ENCODE measurements at regions not wholly inside any gene's neighbourhood (a gene's known extent, or its start where the extent isn't known, plus 50 kb on each side); places are given as distances from the start of the nearest gene placed in this dataset.
A peak's percentile ranks its signal among the peaks of the same experiment; 100 is the strongest.

GRCh38 chr3:159146392-159146791 lies 344.5 kb downstream of the MFSD1 start:
- no peak overlapping the region for H3K4me3 ChIP-seq (ENCODE audit: low read length)

GRCh38 chr3:159146856-159147435 lies 345.1 kb downstream of the MFSD1 start:
- Histone ChIP-seq H3K79me2 (replicated peaks; ENCODE audit: insufficient read depth, low read length) (no peaks in the 10 kb centered on the region), H3K27me3 (ENCODE audit: insufficient read depth, low read depth, low read length) (no peaks in the 10 kb centered on the region), H2AFZ (ENCODE audit: low read depth, low read length) (no peak overlapping the region), H3K4me3 (ENCODE audit: low read length) (no peak overlapping the region), H3K9ac (ENCODE audit: low read length) (no peak overlapping the region), H3K27ac (ENCODE audit: low read length) (peak overlapping the region; percentile 91), H3K9me3 (ENCODE audit: low read length) (no peaks in the 10 kb centered on the region), H4K20me1 (ENCODE audit: insufficient read depth) (no peaks in the 10 kb centered on the region), H3K4me2 (ENCODE audit: low read length) (no peak overlapping the region), H3K9me2 (ENCODE audit: insufficient read depth, low read length) (no peaks in the 10 kb centered on the region), H3K36me3 (ENCODE audit: insufficient read depth, low read length) (no peaks in the 10 kb centered on the region), H3F3A (ENCODE audit: insufficient read depth, low read length, poor library complexity, severe bottlenecking) (no peaks in the 10 kb centered on the region)
- TF ChIP-seq REST (IDR thresholded peaks at IDR 0.05; ENCODE audit: borderline replicate concordance) (no peak), CTCF (IDR thresholded peaks at IDR 0.05; ENCODE audit: poor library complexity, severe bottlenecking) (no peak), TAF1 (IDR thresholded peaks at IDR 0.05; ENCODE audit: low read depth) (no peak), SMC3 (conservative IDR thresholded peaks at IDR 0.05; ENCODE audit: poor library complexity) (no peak), MXI1 (conservative IDR thresholded peaks at IDR 0.05; ENCODE audit: poor library complexity, severe bottlenecking) (no peak), EZH2 (IDR thresholded peaks at IDR 0.05; ENCODE audit: borderline replicate concordance, insufficient read depth, low read length, poor library complexity, severe bottlenecking) (no peak), POLR2AphosphoS5 (IDR thresholded peaks at IDR 0.05) (no peak), EP300 (conservative IDR thresholded peaks at IDR 0.05; ENCODE audit: poor library complexity, severe bottlenecking) (no peak), RAD21 (conservative IDR thresholded peaks at IDR 0.05) (no peak)

More at GRCh38 chr3:159146392-159146791, 344.5 kb downstream of the MFSD1 start:
- no peak overlapping the region for H3K9ac ChIP-seq (ENCODE audit: low read length)
- H3K9me2 ChIP-seq (ENCODE audit: insufficient read depth, low read length): no peaks in the 10 kb centered on the region
- H3K36me3 ChIP-seq (ENCODE audit: insufficient read depth, low read length): no peaks in the 10 kb centered on the region
- no peak overlapping the region for H2AFZ ChIP-seq (ENCODE audit: low read depth, low read length)
- H3K27ac ChIP-seq (ENCODE audit: low read length): peak overlapping the region; percentile 94
- H3K4me2 ChIP-seq (ENCODE audit: low read length): no peak overlapping the region
- no peaks in the 10 kb centered on the region for H3K9me3 ChIP-seq (ENCODE audit: low read length)
- TF ChIP-seq RAD21 (conservative IDR thresholded peaks at IDR 0.05) (no peak), MXI1 (conservative IDR thresholded peaks at IDR 0.05; ENCODE audit: poor library complexity, severe bottlenecking) (no peak), SMC3 (conservative IDR thresholded peaks at IDR 0.05; ENCODE audit: poor library complexity) (no peak), POLR2AphosphoS5 (IDR thresholded peaks at IDR 0.05) (no peak)
- H3F3A ChIP-seq (ENCODE audit: insufficient read depth, low read length, poor library complexity, severe bottlenecking): no peaks in the 10 kb centered on the region
- H3K27me3 ChIP-seq (ENCODE audit: insufficient read depth, low read depth, low read length): no peaks in the 10 kb centered on the region
- no peaks in the 10 kb centered on the region for H3K79me2 ChIP-seq (replicated peaks; ENCODE audit: insufficient read depth, low read length)
- H4K20me1 ChIP-seq (ENCODE audit: insufficient read depth): no peaks in the 10 kb centered on the region

Measured in neural cell (in vitro differentiated cells).